IMR-90 (cell line): ENCODE measurements at regions not wholly inside any gene's neighbourhood (a gene's known extent, or its start where the extent isn't known, plus 50 kb on each side); places are given as distances from the start of the nearest gene placed in this dataset.

Experiments
- ATAC-seq: fragments of 200-7000 bp; cut with Tn5 transposase; 2 replicates; pipeline ENCODE4 v1.9.1; 2020; ENCODE audit warnings: low read depth, mild to moderate bottlenecking, moderate library complexity
- BruUV-seq: library from RNA; stranded (reverse); fragments of 400-500 nt; replicated peaks from 2 replicates; lab custom pipeline; 2021; lab: Mats Ljungman, UMichigan
- CTCF ChIA-PET: fragments of 300-600 bp; formaldehyde crosslinking; extraction: SDS; loops from one replicate; lab custom pipeline; 2021; ENCODE audit warnings: antibody characterized with exemption; lab: Yijun Ruan, JAX
- POLR2A ChIA-PET: fragments of 300-600 bp; sonication (Branson Sonifier 250); formaldehyde crosslinking; loops from one replicate; lab custom pipeline; 2022; ENCODE audit warnings: antibody characterized with exemption; ENCODE audit not compliant: unreplicated experiment; lab: Charles Lee
- DNase-seq: peaks from one replicate; pipeline ENCODE4 v3.0.0; 2013
- H2AFZ ChIP-seq: replicated peaks from 2 replicates; pipeline ENCODE3; 2013; ENCODE audit warnings: low read length, mild to moderate bottlenecking; ENCODE audit not compliant: poor library complexity
- H2AK5ac ChIP-seq: 2 replicates; pipeline ENCODE4 v1.6.1; 2013; ENCODE audit warnings: low read depth, low read length, inconsistent platforms
- H2AK9ac ChIP-seq: replicated peaks from 2 replicates; pipeline ENCODE3; 2013; ENCODE audit warnings: mild to moderate bottlenecking, low read depth, low read length, moderate library complexity; ENCODE audit not compliant: poor library complexity
- H2BK120ac ChIP-seq: 2 replicates; pipeline ENCODE4 v1.6.1; 2013; ENCODE audit warnings: low read depth, low read length, inconsistent platforms
- H2BK15ac ChIP-seq: 3 replicates; pipeline ENCODE4 v1.6.1; 2013; ENCODE audit warnings: low read depth, low read length, inconsistent platforms
- H2BK20ac ChIP-seq: 2 replicates; pipeline ENCODE4 v1.6.1; 2013; ENCODE audit warnings: low read depth, mild to moderate bottlenecking, inconsistent platforms, low read length, moderate library complexity
- H2BK5ac ChIP-seq: 2 replicates; pipeline ENCODE4 v1.6.1; 2013; ENCODE audit warnings: mild to moderate bottlenecking, low read depth, low read length, inconsistent platforms; ENCODE audit not compliant: poor library complexity, severe bottlenecking
- H3K14ac ChIP-seq: replicated peaks from 2 replicates; pipeline ENCODE4 v1.6.1; 2013; ENCODE audit warnings: low read depth, low read length, inconsistent platforms
- H3K18ac ChIP-seq: 2 replicates; pipeline ENCODE4 v1.6.1; 2013; ENCODE audit warnings: low read depth, low read length, control low read depth
- H3K23ac ChIP-seq: 2 replicates; pipeline ENCODE4 v1.6.1; 2013; ENCODE audit warnings: low read depth, low read length, inconsistent platforms
- H3K27ac ChIP-seq: 2 replicates; pipeline ENCODE4 v1.5.1; 2013; ENCODE audit warnings: mild to moderate bottlenecking, control low read depth, low read length; ENCODE audit not compliant: insufficient read depth
- H3K27me3 ChIP-seq: 2 replicates; pipeline ENCODE4 v1.6.1; 2013; ENCODE audit warnings: low read length; ENCODE audit not compliant: control insufficient read depth, insufficient read depth
- H3K36me3 ChIP-seq: 2 replicates; pipeline ENCODE4 v1.6.1; 2013; ENCODE audit warnings: low read length, mixed read lengths; ENCODE audit not compliant: control insufficient read depth, insufficient read depth
- H3K4ac ChIP-seq: 2 replicates; pipeline ENCODE4 v1.6.1; 2013; ENCODE audit warnings: low read depth, low read length, inconsistent platforms
- H3K4me1 ChIP-seq: 2 replicates; pipeline ENCODE4 v1.6.1; 2013; ENCODE audit warnings: low read length, mixed read lengths; ENCODE audit not compliant: control insufficient read depth, insufficient read depth
- H3K4me2 ChIP-seq: 2 replicates; pipeline ENCODE4 v1.6.1; 2013; ENCODE audit warnings: low read depth, mild to moderate bottlenecking, control low read depth, low read length, moderate library complexity
- H3K4me3 ChIP-seq: 2 replicates; pipeline ENCODE4 v1.5.1; 2013; ENCODE audit warnings: low read depth, mild to moderate bottlenecking, control low read depth, low read length, moderate library complexity; ENCODE audit not compliant: insufficient read depth
- H3K56ac ChIP-seq: 2 replicates; pipeline ENCODE4 v1.6.1; 2013; ENCODE audit warnings: low read length, inconsistent platforms; ENCODE audit not compliant: insufficient read depth; ENCODE audit errors: extremely low read depth
- H3K79me1 ChIP-seq, 2 experiments: 2 replicates each; pipeline ENCODE4 v1.6.1; 2013; ENCODE audit warnings: low read length in 2 of 2, inconsistent platforms in 1 of 2, low read depth in 1 of 2
- H3K9ac ChIP-seq: 2 replicates; pipeline ENCODE4 v1.6.1; 2013; ENCODE audit warnings: low read depth, low read length, control low read depth
- H3K9me1 ChIP-seq: 2 replicates; pipeline ENCODE4 v1.6.1; 2013; ENCODE audit warnings: low read length, inconsistent platforms; ENCODE audit not compliant: insufficient read depth
- H3K9me3 ChIP-seq: 2 replicates; pipeline ENCODE4 v1.6.1; 2013; ENCODE audit warnings: low read length; ENCODE audit not compliant: control insufficient read depth, insufficient read depth
- H4K20me1 ChIP-seq: 2 replicates; pipeline ENCODE4 v1.6.1; 2013; ENCODE audit warnings: low read length, inconsistent platforms; ENCODE audit not compliant: insufficient read depth
- H4K5ac ChIP-seq: 2 replicates; pipeline ENCODE4 v1.6.1; 2013; ENCODE audit warnings: mild to moderate bottlenecking, low read depth, low read length, control low read depth
- H4K8ac ChIP-seq, 2 experiments: 2 replicates each; pipeline ENCODE4 v1.6.1; 2013; ENCODE audit warnings: low read depth in 2 of 2, low read length in 2 of 2, control low read depth in 1 of 2, inconsistent platforms in 1 of 2
- H4K91ac ChIP-seq: 2 replicates; pipeline ENCODE4 v1.6.1; 2013; ENCODE audit warnings: low read depth, low read length, inconsistent platforms; ENCODE audit not compliant: insufficient read depth
- CHD1 ChIP-seq: IDR thresholded peaks from 2 replicates; pipeline ENCODE4 v1.6.1; 2012; ENCODE audit warnings: low read depth, low read length, improper control_type of control experiment
- CTCF ChIP-seq: conservative IDR thresholded peaks from 2 replicates; pipeline ENCODE4 v1.5.1; 2012; ENCODE audit warnings: mild to moderate bottlenecking, low read depth, low read length, improper control_type of control experiment
- MAFK ChIP-seq: IDR thresholded peaks from 2 replicates; pipeline ENCODE4 v1.6.1; 2012; ENCODE audit warnings: low read depth, low read length, improper control_type of control experiment
- NFE2L2 ChIP-seq: fragments of 150-350 bp; IDR thresholded peaks from 2 replicates; pipeline ENCODE4 v1.6.1; 2016; ENCODE audit warnings: low read depth, mild to moderate bottlenecking, low read length
- RFX5 ChIP-seq: IDR thresholded peaks from 2 replicates; pipeline ENCODE4 v1.8.0; 2012; ENCODE audit warnings: low read depth, mild to moderate bottlenecking, low read length, moderate library complexity
- WGBS, 2 experiments: methylation state at CpG; one replicate each; pipeline versions ENCODE4 v1.1.5 to v1.1.7; 2013; ENCODE audit warnings: missing lambda C conversion rate in 2 of 2; ENCODE audit not compliant: insufficient read length in 1 of 2; ENCODE audit errors: extremely low coverage in 2 of 2; 5-methylcytosine and 5-hydroxymethylcytosine counted together
- dilution Hi-C: fragments of 300-500 bp; cut with HindIII; formaldehyde crosslinking; loops from one replicate; pipeline ENCODE4 v1.14.3; 2018; ENCODE audit warnings: low sequenced_read_pairs; ENCODE audit not compliant: unreplicated experiment
- in situ Hi-C: fragments of 300-500 bp; cut with MboI; formaldehyde crosslinking; loops from 3 replicates; pipeline ENCODE4 v1.14.3; 2019; ENCODE audit warnings: low sequenced_read_pairs, inconsistent platforms, mixed read lengths
- intact Hi-C: fragments of 100-400 bp; cut with micrococcal nuclease; formaldehyde crosslinking; loops from 2 replicates; pipeline ENCODE4 v1.10.0; 2022

DNA sequence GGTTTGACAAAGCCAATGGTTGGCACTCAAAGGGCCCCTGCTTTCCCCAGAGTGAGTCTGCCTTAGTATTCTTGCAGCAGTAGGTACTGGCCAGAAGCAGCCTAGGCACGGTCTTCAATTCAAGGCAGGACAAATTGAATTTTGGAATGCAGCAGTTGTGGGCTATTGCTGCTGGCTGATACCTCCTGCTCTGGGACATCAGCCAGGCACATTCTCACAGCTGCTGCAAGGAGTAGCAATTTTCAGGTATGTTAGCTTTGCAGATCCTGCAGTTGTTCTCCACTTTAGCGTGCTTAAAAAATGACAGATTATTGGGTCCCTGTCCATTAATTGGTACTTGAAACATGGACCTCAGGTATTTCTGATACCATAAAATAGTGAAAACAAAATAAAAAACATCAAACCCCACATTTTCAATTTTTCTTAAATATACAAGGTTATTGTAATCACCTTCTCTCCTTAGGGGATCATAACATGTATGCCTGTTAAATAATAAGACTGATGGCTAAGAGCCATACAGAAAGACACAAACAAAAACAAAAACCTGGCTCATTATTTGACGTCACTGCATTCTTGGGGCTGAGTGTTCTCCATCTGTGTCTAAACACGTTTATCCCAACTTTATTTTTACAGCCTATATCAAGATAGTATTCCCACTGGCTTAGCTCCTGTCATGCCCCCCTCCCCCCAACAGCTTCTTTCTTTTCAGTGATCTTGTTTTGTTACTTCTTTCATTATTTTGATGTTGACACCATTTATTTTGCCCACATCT lies 85.1 kb upstream of the CARD18 start:
- Histone ChIP-seq H2BK120ac (no peak overlapping the region), H2BK5ac (no peak overlapping the region), H3K9ac (no peak overlapping the region), H3K4me1 (peaks cover 8% of the 10 kb centered on the region), H3K4ac (no peak overlapping the region), H4K20me1 (no peaks in the 10 kb centered on the region), H3K4me2 (no peak overlapping the region), H2BK15ac (peak overlapping the region; percentile 15; the same call in 1 of the 3 replicates), H3K4me3 (no peak overlapping the region), H3K27ac (no peak overlapping the region), H4K91ac (no peak overlapping the region), H3K9me3 (no peaks in the 10 kb centered on the region), H2AK5ac (no peak overlapping the region), H4K5ac (no peak overlapping the region; the same call in 1 of the 2 replicates), H2BK20ac (no peak overlapping the region; the same call in 1 of the 2 replicates), H2AK9ac (no peak overlapping the region), H3K56ac (no peak overlapping the region), H2AFZ (no peak overlapping the region), H3K79me1 (no peaks in the 10 kb centered on the region), H3K27me3 (no peaks in the 10 kb centered on the region), H3K14ac (no peak overlapping the region), H3K9me1 (peaks cover 2% of the 10 kb centered on the region; the same call in 1 of the 2 replicates), H4K8ac (no peak overlapping the region), H3K36me3 (no peaks in the 10 kb centered on the region), H3K18ac (no peak overlapping the region), H3K23ac (no peak overlapping the region)
- TF ChIP-seq CHD1 (no peak), MAFK (no peak), RFX5 (no peak), CTCF (no peak), NFE2L2 (no peak)
- DNase-seq (no peak), ATAC-seq (no peak)
- no TSS peak for BruUV-seq
- ChIA-PET CTCF (no interaction called here), POLR2A (no interaction called here)
- dilution Hi-C loops: no loop called here
- in situ Hi-C loops: no loop called here
- intact Hi-C loops: no loop called here
- WGBS, 2 experiments: 100% methylated on average over 1 of the region's 4 CpGs; no CpG with 5 or more reads in 1 of the 2 experiments
